Fibroblast of skin of left quadriceps (primary cell): ENCODE measurements at regions not wholly inside any gene's neighbourhood (a gene's known extent, or its start where the extent isn't known, plus 50 kb on each side); places are given as distances from the start of the nearest gene placed in this dataset.

Source experiments
- DNase-seq, 2 experiments: peaks; one replicate each; pipeline ENCODE4 v3.0.0-alpha.2; 2013; ENCODE audit warnings: low read depth in 2 of 2

DNA sequence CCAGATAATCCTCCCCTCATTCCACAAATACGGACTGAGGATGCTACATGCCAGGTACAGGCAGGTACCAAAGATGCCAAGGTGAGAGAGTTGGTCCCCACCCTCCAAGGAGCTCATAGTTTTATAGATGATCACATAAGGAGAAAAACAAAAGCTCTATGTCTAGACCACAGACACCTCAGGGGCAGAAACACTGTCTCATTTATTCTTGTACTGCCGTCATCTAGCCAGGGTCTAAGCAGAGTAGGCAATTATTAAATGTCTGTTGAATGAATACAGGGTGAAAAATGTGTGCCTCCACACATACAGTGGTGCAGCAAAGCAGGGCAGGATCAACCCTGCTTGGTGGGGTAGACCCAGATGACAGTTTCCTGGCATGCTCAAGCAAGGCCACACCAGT, 439.8 kb upstream of the JARID2 start:
- no peak for DNase-seq

DNA sequence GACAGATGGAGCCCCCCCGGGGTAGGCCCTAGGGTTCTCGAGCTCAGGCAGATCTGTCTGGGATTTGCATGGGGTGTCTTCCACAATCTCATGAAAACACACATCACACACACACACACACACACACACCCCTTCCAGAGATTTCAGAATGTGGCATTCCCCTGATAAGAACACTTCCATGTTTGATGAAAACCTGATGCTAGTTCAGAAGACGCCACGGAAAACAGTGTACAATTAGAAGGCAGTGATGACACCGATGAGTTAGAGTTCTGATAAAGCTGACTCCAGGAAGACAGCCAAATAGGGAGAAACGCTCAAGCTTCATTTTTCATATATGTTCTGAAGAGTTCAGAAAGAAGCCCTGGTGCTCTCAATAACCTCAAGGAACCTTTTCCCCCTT, 438.7 kb upstream of the JARID2 start:
- no peak for DNase-seq

DNA sequence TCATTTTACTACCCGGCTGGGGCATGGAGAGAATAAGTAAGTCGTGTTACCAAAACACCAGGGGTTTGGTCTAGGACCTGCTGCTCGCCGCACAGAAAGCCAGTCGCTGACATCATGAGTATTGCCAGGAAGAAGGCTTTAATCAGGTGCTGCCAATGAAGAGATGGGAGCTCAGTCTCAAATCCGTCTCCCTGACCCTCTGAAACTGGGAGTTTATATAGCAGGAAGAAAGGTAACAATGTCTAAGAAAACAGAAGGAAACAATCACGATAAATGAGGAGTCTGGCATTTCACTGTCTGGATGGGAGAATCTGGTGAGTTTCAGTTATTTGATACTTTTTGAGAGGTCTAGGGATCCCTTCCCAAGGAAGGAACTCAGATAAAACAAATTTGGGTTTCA, 437.9 kb upstream of the JARID2 start:
- DNase-seq: no peak

DNA sequence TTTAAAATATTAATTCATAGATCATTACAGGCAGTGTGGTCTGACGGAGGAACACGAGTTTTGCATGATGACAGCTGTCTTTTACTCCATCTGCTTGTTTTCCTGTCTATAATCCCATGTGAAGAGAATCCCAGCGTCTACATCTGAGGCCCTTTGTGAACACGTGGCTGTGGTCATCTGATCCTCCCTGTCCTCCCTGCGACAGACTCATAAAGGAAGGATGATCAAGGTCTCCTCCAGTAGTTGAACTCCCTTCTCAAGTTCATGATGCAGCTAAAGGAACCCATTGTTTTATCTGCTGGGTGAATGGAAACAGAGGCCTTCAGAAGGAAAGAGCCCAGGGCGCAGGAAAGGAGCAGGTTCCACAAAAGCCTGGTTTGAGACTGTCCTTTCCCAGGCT, 435.8 kb upstream of the JARID2 start:
- no peak for DNase-seq

DNA sequence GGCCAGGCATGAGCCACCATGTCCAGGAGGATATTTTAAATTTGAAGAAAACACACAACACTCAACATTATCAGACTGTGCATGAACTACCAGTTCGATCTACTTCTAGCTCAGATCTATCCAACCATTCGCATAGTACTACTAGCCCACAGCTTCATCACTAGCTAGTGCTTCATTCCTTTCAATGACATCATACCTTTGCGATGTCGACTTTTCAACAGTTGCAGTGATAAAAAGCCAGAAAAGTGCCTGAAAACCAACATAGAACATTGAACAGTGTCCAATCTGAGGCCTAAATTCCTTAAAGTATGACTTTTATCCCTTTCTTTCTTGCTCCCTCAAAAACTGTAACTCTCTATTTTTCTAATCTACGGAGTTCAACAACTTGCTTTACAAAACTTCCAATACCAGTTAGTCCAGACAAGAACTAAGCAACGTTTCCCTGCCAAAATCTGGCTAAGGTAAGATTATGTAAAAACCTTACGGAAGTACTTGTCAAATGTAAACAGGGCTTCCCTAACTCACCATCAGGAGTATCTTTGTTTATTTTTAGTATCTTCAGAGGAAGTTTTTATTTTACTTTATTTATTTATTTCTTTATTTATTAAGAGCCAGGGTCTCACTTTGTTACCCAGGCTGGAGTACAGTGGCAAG, 434.0 kb upstream of the JARID2 start:
- peak; percentile 69 for DNase-seq

DNA sequence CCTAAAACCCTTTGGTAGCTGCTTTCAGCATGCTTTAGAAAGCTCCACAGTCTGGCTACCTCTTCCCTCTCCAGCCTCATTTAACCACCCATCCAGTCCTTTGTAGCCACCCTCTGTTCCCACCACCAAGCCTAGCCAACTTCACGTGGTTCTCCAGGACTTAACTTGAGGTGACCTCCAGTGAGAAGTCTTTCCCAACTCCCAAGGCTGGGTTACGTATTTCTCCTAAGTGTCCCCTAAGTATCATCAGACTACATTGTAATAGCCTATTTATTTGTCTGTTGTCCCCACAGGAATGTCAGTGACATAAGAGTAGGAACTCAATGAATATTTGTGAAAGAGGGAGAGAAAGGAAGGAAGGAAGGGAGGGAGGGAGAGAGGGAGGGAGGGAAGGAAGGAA, 431.9 kb upstream of the JARID2 start:
- DNase-seq: no peak

DNA sequence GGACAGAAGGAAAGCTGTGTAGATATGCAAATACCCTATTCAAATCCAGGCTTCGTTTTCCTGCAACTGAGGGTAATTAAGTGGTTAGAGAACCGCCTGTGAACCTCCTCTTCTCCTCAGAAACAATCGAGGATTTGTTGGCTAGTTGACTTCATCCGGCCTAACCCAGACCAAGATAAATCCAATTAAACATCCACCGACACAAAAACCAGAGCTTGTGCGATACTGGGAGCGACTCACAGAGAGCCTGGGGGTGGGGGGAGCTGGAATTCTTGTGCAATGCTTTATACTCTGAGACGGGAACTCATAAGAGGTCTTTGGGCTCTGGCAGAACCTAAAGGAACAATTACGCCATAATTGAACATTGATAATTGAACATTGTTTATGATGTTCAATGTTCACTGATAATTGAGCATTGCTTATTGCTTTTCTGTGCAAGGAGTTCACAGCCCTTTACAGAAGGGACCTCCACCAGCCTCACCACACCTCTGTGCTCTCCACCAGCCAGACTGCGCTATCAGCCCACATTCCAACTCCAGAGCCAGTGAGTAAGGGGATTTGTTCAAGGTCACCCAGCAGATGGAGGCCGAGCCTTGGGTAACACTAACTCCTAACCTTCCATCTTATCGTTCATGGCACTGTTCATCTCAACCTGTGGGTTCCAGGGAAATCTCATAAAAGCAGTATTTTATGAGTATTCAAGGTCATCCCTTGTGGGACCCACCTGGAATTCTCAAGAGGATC, 429.6 kb upstream of the JARID2 start:
- DNase-seq: no peak

DNA sequence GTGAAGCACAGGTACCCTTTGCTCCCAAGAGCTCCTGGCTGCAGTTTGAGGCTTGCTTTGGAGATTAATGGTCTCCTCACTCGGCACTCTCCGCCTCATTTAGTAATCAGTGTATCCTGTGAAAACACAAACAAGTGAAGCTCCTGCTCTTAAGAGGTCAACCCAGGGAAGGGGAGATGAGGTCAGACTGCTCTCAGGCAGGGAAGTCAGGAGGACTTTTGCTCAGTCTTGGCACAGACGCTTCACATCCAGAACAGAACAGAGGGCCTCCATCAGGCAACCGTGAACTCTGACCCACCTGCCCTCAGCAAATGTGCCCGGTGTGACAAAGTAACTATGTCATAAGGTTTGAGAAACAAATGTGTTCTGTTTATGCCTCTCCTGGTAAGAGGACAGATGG, 428.8 kb upstream of the JARID2 start:
- DNase-seq: no peak

DNA sequence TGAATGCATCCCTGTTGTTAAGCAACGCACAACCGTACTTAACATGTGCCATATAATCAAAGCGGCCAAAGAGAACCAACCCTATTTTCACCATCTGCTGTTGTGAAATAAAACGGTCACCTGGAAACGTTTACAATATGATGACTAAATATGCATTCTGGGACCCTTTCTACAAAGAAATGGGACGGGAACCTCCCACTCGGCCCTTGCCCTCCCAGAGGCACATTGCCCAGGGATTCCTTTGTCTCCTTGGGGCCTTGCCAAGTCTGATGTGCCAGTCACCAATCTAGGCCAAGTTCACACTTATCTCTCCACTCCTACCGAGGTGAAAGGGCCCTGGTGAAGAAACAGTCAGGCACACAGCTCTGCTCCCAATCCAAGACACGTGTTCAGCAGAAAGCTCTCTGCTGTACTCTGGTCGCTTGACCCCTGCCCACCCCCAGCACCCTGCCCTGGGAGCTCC, 427.4 kb upstream of the JARID2 start:
- no peak for DNase-seq

DNA sequence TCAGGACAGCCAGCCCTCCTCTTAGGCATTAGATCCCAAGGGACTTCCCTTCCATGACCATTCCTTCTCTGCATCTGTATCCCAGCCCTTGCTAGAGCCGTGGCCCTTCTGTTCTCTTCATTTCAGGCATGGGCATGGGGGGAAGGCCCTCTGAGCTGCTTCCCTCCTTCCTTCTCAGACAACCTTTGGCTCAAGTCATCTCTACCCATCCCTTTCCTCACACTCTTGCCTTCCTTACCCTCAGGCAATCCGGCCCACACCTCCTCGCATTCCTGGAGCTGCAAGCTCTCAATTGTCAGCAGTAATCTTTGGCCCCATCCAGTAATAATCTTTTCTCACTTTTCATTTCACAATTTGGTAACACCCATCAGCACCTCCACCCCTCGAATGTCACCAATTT, 426.9 kb upstream of the JARID2 start:
- DNase-seq: no peak

DNA sequence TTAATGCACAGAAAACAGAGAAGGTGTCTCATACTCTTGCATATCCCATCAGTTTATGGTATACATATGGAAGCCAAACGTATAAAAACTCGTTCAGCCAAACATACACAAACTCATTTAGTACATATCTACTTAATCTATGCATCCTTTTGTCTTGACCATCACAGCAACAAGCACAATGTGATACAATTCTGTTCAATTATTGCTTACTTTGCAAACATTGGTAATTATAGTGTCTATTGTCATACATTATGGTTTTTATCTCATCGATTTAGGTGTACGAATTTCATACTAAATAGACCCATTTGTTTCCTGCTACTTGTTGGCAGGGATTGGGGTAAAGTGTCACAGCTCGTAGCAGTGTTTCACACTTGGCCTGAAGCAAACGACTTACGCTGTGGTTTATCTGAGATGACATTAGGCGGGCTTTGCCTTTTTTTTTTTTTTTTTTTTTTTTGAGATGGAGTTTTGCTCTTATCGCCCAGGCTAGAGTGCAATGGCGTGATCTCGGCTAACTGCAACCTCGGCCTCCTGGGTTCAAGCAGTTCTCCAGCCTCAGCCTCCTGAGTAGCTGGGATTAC, 425.9 kb upstream of the JARID2 start:
- no peak for DNase-seq

DNA sequence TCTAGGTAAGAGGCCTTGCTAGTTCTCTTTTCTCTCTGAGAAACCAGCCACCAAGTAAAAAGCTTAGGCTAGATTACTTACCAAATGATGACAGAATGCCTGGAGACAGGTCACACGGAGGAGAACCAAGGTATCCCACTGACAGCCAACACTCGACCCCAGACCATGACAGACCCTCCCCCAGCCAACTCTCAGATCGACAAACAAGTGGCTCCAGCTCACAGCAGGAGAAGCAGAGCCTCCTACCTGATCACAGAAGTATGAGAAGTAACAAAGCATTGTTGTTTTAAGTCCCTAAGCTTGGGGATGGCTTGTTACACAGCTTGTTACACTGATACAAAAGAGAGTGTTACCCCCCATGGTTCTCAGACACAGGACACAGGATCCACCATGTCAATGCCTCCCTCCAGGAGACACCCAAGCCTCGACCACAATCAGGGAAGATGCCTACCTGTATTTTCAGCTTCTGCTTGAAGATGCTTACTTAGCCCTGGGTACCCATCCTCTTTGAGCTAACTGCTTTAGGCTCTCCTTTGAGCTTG, 423.8 kb upstream of the JARID2 start:
- DNase-seq: no peak

DNA sequence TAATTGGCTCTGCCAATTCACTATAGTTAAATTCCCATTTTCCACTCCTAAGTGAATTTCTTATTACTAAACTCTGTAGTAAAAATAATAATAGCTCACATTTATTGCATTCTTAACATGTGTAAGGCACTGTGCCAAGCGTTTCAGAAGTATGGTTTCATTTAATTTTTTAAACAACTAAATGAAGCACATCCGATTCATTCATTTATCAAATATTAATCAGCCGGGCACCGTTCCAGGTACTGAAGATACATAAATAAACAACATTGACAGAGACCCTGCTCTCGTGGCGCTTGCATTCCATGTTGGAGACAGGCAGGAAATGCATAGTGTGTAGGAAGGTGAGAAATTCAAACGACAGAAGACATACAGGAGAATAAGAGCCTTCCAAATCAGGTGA, 423.2 kb upstream of the JARID2 start:
- DNase-seq: peak; percentile 81 to 83

DNA sequence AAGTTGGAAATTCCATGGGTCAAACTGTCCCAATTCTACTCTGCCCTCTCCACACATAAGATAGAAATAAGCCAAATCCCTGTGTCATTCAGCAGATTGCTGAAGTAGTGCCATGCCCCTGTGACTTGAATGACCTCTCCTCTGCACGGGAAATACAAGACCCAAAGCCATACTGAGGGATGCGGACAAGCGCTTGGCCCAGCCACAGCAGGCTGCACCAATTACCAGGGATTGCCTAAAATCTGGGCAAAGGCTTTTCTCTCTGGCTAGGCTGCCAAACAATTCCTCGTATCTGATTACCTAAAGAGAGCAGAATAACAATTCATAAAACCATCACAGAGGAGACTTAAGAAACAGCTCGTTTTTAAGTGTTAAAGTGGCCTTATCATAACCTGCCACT, 421.8 kb upstream of the JARID2 start:
- no peak for DNase-seq

DNA sequence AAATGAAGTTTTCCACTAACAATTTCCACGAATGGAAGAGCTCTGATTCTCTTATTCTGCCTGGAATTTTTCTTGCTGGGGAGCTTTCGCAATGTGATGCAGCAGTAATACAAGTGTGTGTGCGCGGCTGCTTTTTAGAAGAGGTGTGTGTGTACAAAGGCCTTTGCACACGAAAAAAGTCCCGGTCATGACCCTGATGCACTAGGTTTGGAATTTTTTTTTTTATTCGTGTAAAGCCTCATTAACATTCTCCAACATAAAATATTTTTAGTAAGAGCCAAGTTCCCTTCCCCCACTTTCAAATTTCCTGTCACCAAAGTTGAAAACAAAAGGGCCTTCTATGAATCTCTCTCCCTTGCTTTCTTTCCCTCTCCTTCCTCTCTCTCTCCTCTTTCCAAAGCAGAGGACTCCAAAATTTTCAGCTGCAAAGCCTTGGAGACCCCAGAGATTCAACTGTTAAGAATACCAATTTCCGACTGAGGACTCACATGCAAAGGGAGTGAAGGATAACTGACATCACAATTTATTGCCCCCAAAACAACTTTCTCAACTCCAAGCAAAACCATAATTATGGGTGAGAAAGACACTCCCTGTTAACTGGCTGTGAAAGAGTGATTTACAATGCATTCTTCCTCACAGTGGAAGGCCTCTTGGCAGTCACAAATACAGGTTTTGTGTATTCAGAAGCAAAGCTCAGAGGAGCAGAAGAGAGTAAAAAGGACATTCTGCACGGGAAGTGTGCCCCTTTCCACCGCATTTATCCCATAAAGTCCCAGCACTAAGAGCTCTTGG, 421.2 kb upstream of the JARID2 start:
- DNase-seq: no peak

DNA sequence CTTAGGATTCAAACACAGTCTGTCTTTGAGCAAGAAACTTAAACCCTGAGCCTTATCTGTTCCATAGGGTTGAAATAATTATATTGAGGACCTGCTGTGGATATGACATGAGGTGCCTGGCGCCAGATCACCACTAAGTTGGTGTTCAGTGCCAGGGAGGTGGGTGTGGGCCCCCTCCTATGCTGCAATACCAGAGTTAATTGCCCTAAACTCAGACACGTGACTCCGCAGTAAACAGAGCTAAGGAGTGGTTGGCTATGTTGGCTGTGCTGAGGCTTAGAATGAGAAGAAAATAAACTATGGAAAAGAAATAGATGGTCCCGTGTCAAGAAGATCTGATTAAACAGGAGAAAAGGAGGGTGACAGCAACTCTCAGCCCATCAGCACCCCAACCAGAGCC, 419.4 kb upstream of the JARID2 start:
- DNase-seq: no peak

DNA sequence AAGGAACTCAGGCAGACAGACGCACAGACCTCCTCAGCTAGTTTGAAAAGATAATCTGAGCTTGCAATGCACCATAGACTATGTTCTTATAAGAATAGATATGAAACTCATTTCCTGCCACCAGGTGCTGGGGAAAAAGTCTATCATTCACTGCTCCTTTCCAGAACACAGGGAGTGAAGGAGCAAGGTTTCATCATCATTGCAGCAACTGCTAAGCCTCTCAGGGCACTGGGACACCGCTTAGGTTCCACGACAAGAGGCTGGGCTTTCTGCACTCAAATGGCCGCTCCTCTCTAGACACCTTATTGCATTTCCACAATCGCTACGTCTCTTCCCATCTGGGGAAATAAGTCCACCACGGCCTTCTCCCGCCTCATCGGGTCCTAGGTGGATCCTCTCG, 418.5 kb upstream of the JARID2 start:
- DNase-seq: no peak

DNA sequence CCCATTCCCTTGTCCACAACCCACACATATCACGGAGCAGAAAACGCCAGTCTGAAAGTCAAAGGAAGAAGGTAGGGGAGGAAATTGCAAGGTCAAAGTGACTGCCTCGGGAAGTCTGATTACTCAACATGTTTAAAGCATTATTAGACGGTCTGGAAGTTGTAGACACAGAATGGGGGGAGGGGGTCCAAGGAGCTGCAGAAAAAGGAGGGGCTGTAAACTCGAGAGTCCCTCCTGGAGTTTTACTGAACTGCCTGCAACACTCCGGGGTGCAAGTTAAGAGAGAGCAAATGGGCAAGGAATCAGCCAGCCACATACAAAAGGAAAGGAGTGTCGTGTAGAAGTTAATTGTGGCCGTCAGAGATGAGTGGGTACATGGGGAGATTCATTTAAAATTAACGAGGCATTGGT, 417.7 kb upstream of the JARID2 start:
- DNase-seq: no peak

DNA sequence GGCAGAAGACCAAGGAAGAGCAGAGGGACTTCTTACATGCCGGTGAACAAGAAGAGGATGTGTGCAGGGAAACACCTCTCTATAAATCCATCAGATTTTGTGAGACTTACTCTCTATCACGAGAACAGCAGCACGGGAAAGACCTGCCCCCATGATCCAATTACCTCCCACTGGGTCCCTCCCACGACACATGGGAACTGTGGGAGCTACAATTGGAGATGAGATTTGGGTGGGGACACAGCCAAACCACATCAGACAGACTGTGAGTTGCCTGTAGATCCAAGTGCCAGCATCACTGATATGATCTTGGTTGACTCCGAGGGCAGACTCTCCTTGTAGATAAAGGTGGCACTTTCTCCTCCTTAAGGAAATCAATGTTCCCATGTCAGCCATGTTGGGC, 414.8 kb upstream of the JARID2 start:
- DNase-seq: no peak

DNA sequence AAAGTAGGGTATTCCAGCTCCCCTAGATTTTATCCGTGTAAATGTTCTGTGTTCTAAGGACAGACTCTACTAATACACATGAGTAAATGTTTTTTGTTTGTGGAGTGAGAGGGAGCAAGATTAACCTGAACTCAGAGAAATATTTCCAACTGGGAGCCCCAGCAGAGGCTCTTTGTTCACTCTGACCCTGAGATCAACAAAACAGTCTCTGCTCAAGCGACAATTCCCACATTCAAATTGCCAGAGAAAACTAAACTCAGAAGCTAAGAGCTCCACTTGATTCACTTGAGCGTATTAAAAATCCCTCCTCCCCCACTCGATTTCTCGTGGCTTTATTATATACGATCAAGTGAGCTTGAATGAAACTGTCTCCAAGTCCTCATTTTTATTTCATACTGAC, 413.9 kb upstream of the JARID2 start:
- DNase-seq: no peak

DNA sequence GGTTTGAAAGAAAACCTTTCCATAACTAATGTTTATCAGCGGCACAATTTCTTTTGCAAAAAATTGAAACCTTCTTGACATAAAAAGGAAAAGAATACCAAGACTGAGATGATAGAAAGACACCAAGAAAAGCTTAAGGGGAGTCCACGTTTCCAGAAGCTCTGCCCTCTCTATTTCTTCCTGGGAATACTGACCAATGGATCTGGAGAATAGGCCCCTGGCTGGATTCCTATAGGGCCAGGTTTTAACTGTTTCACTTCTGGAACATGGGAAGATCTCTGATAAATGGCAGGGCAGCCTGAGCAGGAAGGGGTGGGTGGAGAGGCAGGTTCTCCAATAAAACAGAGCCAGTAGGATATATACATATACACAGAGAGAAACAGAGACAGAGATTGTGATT, 413.4 kb upstream of the JARID2 start:
- DNase-seq: no peak

DNA sequence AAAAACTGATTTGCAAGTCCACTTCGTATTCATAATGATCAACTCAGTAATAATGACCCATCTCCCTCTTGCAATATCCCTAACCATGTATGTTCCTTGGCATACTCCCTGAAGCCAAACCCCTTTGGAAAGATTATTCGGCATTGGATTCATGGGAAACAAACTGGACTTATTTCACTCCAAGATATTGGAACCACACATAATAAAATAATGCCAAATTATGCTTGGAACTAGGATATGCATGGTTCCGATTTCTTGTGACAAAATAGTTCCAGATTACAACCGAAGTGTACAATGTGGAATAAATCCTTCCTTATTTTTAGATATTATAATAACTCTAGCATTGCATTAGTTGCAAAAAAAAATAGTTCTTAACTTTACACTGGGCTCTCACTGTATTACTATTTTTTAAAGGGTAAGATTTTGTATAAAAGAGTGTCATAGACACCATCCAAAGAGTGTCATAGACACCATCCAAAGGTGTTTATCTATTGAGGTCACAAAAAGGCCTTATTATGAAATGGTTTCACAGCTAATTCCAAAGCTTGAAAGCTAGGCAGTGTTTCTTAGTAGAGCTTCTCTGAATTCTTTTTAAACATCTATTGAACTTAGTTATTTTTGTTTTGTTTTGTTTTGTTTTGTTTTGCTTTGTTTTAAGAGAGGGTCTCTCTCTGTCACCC, 410.9 kb upstream of the JARID2 start:
- no peak for DNase-seq
